NCI-H1105 treated with DMSO at 0.1 percent for 48 hours (cell line): ENCODE measurements at regions not wholly inside any gene's neighbourhood (a gene's known extent, or its start where the extent isn't known, plus 50 kb on each side); places are given as distances from the start of the nearest gene placed in this dataset.

Source experiments
- DNase-seq: peaks from one replicate; lab custom pipeline; 2025; lab: John Stamatoyannopoulos, UW

GRCh38 chr16:65201511-65201910 is 79.6 kb upstream of the CDH11 start:
- no peak for DNase-seq

- DNase-seq, result no peak
Observed at GRCh38 chr16:65200857-65201256, 79.0 kb upstream of the CDH11 start.

- DNase-seq, result no peak
Observed at GRCh38 chr16:65200156-65200773, 78.4 kb upstream of the CDH11 start.

- DNase-seq, result peak; percentile 57
Observed at GRCh38 chr16:65196420-65197075, 74.7 kb upstream of the CDH11 start.

- peak; percentile 57 for DNase-seq
Observed at GRCh38 chr16:65195998-65196397, 74.1 kb upstream of the CDH11 start.

- DNase-seq, result no peak
Observed at GRCh38 chr16:65185241-65185778, 63.4 kb upstream of the CDH11 start.

GRCh38 chr16:65181071-65181561 is 59.3 kb upstream of the CDH11 start:
- no peak for DNase-seq

GRCh38 chr16:65178151-65178550 is 56.3 kb upstream of the CDH11 start:
- DNase-seq, result no peak

GRCh38 chr16:65176603-65177002 is 54.7 kb upstream of the CDH11 start:
- DNase-seq, result no peak

- DNase-seq, result no peak
Observed at GRCh38 chr16:65172356-65172755, 50.5 kb upstream of the CDH11 start.
